Heart left ventricle (tissue), 13 donors: ENCODE measurements at regions not wholly inside any gene's neighbourhood (a gene's known extent, or its start where the extent isn't known, plus 50 kb on each side); places are given as distances from the start of the nearest gene placed in this dataset.

Source experiments
- POLR2A ChIP-seq, 2 donors: fragments of 450-650 bp; IDR thresholded peaks; one replicate each; pipeline ENCODE4 v1.6.1; 2017; ENCODE audit warnings: antibody characterized with exemption in 2 of 2, mild to moderate bottlenecking in 2 of 2, moderate library complexity in 2 of 2
- TF ChIP-seq, protein P1 (sequence below), 12 donors: fragments of 200-600 bp; sonication (generic) in 4 of 12; IDR thresholded peaks; one replicate each; pipeline versions ENCODE4 v1.5.0 to v1.8.0; 2018 to 2022; ENCODE audit warnings: antibody characterized with exemption in 12 of 12, mild to moderate bottlenecking in 5 of 12
- donor health status: ischemic (EF 13 %, LVEDD 7.1; RV severe dilation, severe dysfunction).
- donor health status: DM: no; HTN: yes; CAD: no.
- donor health status: DM: no; HTN: no; CAD: no.
- donor health status: ischemic (EF 25% LVEDD 6.9; RV normal size, moderate dysfunction).
- donor health status: ischemic (EF 25% LVEDD 5.7; RV mildly dilated, moderate dysfunction).
- donor health status: ischemic (EF 35%, LVEDD 5.7; RV mildly dilated, moderate dysfunction).
- donor health status: nonischemic (EF 11% LVEDD 7.7; RV severe dilation, severe dysfunction).
- donor health status: DM: yes; HTN: yes; CAD: no.
- donor health status: PGD.
- donor health status: ischemic (EF 29% LVEDD 5.4; RV normal size, mild dysfunction).
- donor health status: nonischemic (EF 23%, LVEDD 6.1; RV moderate dilation, normal function).

- TF ChIP-seq, protein P1, sequence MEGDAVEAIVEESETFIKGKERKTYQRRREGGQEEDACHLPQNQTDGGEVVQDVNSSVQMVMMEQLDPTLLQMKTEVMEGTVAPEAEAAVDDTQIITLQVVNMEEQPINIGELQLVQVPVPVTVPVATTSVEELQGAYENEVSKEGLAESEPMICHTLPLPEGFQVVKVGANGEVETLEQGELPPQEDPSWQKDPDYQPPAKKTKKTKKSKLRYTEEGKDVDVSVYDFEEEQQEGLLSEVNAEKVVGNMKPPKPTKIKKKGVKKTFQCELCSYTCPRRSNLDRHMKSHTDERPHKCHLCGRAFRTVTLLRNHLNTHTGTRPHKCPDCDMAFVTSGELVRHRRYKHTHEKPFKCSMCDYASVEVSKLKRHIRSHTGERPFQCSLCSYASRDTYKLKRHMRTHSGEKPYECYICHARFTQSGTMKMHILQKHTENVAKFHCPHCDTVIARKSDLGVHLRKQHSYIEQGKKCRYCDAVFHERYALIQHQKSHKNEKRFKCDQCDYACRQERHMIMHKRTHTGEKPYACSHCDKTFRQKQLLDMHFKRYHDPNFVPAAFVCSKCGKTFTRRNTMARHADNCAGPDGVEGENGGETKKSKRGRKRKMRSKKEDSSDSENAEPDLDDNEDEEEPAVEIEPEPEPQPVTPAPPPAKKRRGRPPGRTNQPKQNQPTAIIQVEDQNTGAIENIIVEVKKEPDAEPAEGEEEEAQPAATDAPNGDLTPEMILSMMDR (IDR thresholded peaks at IDR 0.05): no peak
- TF ChIP-seq POLR2A (IDR thresholded peaks at IDR 0.05): no peak
Measured at GRCh38 chr13:103528437-103528836, 462.2 kb upstream of the SLC10A2 start.
